HG03571 (cell line): ENCODE measurements at regions not wholly inside any gene's neighbourhood (a gene's known extent, or its start where the extent isn't known, plus 50 kb on each side); places are given as distances from the start of the nearest gene placed in this dataset.

Experiments used
- ATAC-seq: cut with Tn5 transposase; IDR thresholded peaks from one replicate; pipeline ENCODE4 v1.9.1; 2021; ENCODE audit not compliant: unreplicated experiment

DNA sequence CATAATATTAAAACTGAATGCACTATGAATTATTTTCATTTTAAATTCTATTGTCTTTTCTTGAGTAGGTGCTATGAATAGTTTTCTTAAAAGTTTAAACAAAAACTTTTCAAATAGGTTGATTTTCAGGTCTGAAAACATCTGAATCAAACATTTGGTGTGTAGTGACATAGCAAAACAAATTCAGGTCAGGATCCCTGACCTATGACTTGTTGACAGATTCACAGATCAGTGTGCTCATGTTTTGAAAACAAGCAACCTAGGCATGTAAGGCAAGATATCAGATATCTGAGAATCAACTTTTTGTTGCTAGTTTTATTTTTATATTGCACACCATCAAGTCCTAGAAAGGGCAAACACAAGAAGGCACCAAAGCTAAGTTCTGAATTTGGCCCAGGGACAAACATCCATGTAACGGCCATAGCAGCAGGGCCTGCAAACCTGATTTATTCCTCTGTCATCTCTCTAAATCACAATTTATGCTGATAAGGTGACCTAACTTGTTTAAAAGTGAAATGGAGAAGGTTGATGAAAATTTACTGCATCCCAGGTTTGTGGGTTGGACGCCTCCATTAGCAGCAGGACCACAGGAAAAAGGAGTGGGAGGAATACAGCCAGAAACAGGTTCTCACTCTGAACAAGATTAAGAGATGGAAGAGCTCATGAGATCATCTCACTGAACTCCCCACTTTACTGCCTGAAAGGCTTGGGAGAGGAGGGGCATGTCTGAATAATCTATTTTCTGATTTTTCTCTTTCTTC, 337.7 kb downstream of the KCNRG start:
- ATAC-seq = no peak

GRCh38 chr13:50353651-50354415, 338.6 kb downstream of the KCNRG start:
- no peak for ATAC-seq

- no peak for ATAC-seq
Measured at GRCh38 chr13:50355797-50356196, 340.6 kb downstream of the KCNRG start.

DNA sequence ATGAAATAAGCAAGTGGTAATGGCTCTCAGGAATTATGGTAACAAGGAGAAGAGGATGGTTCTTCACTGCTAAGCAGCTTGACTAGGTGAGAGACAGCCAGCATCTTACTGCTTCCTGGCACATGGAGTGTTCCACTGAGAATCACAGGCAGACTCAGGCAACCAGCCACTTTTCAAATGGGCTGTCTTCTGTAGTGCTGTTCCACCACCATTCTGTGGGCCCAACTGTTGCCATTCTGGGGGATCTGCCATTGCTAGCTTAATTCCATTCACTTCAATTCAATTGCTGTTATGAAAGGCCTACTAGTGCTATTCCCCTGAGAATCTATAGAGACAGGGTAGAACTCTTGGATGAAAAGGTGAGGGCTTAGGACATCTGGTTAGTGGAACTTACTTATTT, 341.9 kb downstream of the KCNRG start:
- ATAC-seq = no peak

- no peak for ATAC-seq
Measured at GRCh38 chr13:50357586-50358118, 342.4 kb downstream of the KCNRG start.

GRCh38 chr13:50358231-50359040, 343.2 kb downstream of the KCNRG start:
- no peak for ATAC-seq

DNA sequence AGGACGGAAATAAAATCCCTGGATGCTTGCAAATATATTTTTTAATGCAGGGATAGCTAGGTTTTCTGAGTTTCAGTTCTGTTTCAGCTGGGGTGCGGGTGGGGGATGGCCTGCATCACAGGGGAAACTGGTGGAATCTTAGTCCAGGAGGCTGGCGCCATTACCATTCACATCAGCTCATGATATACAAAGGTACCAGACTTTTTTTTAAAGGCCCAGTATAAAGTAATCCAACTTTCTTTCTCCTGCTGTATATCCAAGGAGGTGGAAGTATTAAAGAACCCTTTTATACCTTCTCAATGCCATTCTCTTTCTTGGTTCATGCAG, 343.8 kb downstream of the KCNRG start:
- ATAC-seq = no peak

- ATAC-seq = no peak
Measured at GRCh38 chr13:50359779-50360178, 344.5 kb downstream of the KCNRG start.

DNA sequence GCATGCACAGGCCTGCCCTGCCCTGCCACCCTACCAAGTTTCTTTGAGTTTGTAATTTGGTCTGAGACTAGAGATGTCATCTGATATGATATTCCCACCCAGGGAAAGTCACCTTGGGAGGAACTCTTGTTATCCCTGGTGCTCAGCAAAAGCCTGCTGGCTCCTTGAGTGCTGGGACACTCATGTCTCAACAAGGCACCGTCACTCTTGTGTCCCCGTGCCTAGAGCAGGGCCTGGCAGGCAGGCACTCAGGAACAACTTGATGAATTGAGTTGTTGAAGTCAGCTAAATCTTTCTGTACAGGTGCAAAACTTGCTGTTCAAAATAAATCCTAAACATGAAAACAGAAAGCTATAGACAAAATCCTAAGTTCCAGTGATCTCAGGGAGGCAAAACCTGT, 345.4 kb downstream of the KCNRG start:
- ATAC-seq = no peak

- ATAC-seq = no peak
Measured at GRCh38 chr13:50361282-50361681, 346.0 kb downstream of the KCNRG start.

DNA sequence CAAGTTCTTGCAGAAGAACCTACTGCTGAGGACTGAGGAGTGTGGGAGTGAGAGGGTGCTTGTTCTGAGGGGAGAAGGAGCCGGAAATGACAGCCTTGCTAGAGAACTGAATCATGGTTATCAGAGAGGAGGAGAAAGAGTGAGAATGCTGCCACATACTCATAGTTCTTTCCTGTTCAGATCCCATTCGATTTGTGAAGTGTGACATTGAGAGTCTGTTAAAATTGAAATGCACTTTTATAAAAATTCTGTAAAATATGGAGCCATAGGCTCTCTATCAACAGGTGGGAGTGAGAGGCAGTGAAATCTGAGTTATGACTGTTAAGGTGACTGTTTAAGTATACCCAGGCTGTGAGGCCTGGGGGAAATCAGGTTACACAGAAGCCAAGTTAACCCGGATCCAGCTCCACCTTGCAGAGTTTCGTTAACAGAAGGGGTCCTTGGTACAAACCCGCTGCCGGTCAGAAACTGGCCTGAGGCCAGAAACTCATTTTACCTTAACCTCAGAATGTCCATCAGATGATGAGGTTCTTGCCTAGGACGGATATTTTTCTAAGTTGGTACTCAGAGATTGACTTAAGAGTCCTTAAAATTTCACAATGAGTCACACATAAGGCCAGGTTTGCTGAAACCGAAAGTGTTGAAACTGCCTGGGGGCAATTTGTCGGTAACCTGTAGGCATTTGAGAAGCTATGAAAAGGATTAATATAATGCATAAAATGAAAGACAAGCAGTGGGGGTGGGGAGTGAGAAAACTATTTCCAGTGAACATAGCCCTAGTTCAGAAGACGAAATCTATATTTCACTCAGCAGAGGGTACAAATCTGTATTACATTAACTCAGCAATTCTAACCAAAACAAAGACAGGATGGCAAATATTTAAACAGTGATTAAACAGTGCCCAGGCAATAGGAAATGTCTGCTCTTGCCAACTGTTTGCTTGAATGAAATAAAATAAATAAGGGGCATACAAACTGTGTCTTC, 350.5 kb downstream of the KCNRG start:
- peak; percentile 62 for ATAC-seq

- ATAC-seq = peak; percentile 62
Measured at GRCh38 chr13:50366488-50367174, 351.4 kb downstream of the KCNRG start.

DNA sequence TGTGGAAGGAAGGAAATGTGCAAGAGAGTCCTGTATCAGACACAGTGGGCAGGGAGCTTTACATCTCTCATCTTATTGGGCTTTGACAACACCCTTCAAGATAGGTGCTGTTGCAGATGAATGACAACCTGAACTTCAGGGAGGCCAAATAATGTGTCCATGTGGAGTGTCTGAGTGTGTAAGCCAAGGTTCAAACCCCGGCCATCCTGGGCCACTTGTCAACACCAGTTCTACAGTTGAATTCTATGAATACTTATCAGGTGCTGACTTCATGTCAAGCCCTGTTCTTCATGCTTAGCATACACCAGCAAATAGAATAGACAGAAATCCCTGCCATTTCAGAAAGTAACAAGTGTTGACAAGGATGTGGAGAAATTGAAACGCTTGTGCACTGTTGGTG, 354.4 kb downstream of the KCNRG start:
- ATAC-seq = no peak

- peak; percentile 37 for ATAC-seq
Measured at GRCh38 chr13:50370303-50370950, 355.2 kb downstream of the KCNRG start.

- ATAC-seq = no peak
Measured at GRCh38 chr13:50374517-50374916, 359.3 kb downstream of the KCNRG start.

GRCh38 chr13:50375792-50376191, 360.5 kb downstream of the KCNRG start:
- no peak for ATAC-seq

DNA sequence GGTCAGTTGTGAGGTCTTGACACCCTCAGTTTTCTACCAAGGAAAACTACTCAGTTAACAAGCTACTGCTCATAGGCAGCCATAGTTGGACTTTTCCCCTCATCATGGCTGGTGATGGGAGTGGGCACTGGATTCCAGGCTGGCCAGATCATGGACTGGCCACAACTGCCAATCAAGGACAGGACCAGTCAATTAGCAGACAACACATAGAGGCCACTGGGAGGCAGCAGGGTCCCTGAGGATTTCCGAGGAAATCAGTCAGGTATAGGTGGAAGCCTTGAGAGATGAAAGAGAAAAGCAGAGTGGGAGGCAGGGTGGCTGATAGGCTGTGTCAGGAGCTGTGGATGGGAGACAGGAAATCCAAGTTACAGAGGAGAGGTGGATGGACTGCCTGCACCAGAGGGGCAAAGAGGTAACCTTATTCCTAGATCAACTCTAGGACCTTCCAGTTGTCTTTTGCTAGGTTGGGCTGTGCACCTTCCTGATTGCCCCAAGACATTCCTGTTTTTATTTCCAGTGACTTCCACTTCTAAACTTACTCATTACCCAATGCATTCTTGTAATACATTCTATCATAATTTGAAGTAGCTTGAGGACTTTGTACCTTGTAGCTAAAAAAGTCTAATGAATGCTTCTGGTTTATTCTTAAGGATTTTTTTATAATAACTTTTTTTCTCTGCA, 361.8 kb downstream of the KCNRG start:
- no peak for ATAC-seq

DNA sequence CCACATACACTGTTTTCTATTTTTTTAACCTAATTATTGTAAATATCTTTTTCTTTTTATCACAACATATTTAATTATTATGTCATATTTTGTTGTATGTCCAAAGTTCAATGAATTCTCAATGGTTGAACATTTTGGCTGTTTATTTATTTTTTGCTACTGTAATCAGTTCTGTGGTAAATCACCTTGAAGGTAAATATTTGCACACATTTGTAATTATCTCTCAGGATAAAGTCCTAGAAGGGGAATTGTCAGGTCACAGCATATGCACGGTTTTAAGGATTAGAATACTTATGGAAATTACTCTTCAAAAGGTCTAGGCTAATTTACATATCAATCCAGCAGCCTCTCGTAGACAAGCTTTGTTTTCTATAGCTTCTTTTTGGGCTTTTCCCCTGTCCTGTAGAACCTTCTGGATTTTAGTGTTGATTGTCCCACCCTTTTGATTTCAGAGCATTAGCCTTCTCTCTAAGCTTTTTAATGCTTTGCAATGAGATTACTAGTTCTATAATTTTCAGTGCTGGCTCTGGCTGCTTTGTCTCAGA, 362.6 kb downstream of the KCNRG start:
- ATAC-seq = no peak
